Limb (tissue), 2 donors: ENCODE measurements at regions not wholly inside any gene's neighbourhood (a gene's known extent, or its start where the extent isn't known, plus 50 kb on each side); places are given as distances from the start of the nearest gene placed in this dataset.

Experiments
- DNase-seq, 2 donors: peaks; one replicate each; pipeline ENCODE4 v3.0.0-alpha.2; 2016; ENCODE audit errors: extremely low spot score in 2 of 2

GRCh38 chr4:15270201-15270600, 157.6 kb upstream of the C1QTNF7 start:
- DNase-seq = no peak

DNA sequence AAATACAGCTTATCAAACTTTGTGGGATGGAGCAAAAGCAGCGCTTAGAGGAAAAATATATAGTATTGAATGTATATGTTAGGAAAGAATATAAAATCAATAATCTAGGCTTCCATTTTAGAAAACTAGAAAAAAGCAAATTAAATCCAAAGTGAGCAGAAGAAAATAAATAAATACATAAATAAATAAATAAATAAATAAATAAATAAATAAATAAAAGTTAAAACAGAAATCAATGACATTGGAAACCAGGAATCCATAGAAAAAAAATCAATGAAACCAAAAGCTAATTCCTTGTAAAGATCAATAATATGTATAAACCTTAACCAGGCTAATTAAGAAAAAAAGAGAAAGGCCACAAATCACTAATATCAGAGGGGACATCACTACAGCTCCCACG, 141.8 kb upstream of the C1QTNF7 start:
- DNase-seq = no peak

DNA sequence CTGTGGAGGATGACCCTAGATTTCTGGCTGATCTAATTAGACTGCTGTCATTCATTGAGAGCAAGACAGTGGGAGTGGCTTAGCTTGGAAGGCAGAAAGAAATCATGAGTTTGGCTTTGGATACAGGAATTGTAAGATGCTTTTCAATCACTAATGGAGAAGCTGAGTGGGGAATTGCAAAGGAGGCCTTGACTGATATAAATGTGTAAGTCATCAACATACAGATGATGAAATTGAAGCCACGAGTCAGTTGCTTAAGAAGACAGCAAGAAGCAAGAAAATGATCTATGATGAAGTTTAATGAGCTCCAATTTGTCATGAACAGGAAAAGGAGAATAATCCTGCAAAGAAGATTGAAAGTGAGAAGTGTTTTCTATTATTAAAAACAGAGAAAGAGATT, 136.7 kb upstream of the C1QTNF7 start:
- no peak for DNase-seq

GRCh38 chr4:15293711-15294110, 134.1 kb upstream of the C1QTNF7 start:
- no peak for DNase-seq

- DNase-seq = no peak
Measured at GRCh38 chr4:15294202-15294601, 133.6 kb upstream of the C1QTNF7 start.

GRCh38 chr4:15294832-15295231, 133.0 kb upstream of the C1QTNF7 start:
- no peak for DNase-seq

- DNase-seq = no peak
Measured at GRCh38 chr4:15295421-15296162, 132.2 kb upstream of the C1QTNF7 start.

- DNase-seq = no peak
Measured at GRCh38 chr4:15297344-15297743, 130.5 kb upstream of the C1QTNF7 start.

DNA sequence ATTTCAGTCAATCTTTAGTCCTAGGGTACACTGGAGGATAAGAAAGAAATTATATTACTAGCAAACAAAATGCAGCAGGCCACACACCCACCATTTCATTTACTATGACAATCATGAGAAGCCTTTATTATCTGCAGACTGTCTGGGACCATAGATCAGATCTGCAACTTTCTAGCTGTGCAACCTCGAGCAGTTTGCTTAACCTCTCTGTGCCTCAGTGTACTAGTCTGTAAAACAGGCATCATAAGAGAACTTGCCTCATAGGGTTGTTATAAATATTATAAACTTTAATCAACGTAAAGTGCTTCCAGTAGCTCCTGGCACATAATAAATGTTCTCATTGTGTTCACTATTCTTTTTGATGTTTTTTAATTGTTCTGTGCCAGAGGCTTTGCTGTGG, 128.2 kb upstream of the C1QTNF7 start:
- no peak for DNase-seq

DNA sequence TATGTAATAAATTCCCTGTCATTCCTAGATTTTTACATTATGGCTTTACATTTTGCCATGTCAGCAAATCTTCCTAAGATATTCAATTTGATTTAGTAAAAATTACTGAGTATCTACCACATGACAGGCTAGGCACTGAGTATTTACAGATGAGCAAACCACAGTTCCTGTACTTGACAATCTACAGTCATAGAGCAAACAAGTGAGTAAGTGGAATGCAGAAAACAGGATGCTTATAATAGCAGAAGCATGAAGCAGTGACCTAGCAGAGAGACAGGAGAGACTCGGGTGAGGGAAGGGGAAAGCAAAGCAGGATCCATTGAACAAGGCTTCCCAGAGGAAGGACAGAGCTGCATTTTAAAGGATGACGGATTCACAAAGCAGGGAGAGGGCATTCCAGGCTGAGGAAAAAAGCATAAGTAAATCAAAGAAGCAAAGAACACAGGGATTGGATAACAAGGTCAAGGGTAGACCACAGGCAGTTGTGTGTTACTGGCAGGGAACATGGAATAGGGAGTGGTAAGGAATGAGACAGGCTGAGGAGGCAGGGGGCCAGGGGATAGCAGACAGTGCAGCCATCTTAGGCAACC, 124.7 kb upstream of the C1QTNF7 start:
- DNase-seq = no peak

- DNase-seq = no peak
Measured at GRCh38 chr4:15314974-15315373, 112.9 kb upstream of the C1QTNF7 start.

DNA sequence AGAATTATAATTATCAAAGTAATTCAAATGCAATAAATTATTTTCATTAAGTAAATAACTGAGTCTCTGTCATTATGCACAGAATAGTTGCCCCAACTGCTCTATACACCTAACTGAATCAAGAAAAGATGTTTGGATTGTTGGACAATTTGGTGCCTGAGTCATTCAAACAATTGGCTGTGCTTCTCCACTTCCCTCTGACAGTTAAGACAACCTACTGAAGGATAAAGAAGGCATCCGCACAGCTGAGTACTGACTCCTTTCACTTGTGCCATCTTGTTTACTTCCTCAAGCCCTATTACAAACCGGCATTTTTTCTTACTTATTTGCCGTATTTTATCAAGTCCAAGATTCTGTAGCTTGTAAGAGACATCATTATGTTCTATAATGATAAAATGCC, 110.6 kb upstream of the C1QTNF7 start:
- DNase-seq = no peak

- DNase-seq = no peak
Measured at GRCh38 chr4:15318621-15319348, 109.0 kb upstream of the C1QTNF7 start.

DNA sequence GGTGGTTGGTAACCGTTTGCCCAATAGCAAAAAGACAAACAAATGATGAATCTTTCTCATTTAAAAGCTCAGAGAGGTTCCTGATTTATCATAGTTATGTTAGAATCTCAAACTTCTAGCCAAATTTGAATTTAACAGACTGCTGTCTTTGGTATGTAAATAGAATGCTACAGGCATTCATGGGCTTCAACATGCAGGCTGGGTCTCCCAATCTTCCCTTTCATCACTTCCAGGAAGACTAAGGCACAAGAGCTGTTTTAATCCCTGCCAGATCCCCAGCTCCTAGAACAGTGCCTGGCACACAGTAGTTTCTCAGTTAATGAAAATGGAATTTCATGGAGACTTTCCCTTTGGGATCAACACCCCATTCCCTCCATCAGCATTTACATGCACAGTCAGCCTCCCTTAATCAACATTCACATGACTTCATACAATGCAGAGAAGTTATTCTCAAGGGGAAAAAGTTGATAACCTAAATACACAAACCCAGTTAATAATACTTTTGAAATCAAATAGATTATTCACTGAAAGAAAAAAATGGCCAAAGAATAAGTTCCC, 107.6 kb upstream of the C1QTNF7 start:
- no peak for DNase-seq

- DNase-seq = no peak
Measured at GRCh38 chr4:15322006-15322405, 105.8 kb upstream of the C1QTNF7 start.

GRCh38 chr4:15325987-15326386, 101.8 kb upstream of the C1QTNF7 start:
- DNase-seq = no peak

DNA sequence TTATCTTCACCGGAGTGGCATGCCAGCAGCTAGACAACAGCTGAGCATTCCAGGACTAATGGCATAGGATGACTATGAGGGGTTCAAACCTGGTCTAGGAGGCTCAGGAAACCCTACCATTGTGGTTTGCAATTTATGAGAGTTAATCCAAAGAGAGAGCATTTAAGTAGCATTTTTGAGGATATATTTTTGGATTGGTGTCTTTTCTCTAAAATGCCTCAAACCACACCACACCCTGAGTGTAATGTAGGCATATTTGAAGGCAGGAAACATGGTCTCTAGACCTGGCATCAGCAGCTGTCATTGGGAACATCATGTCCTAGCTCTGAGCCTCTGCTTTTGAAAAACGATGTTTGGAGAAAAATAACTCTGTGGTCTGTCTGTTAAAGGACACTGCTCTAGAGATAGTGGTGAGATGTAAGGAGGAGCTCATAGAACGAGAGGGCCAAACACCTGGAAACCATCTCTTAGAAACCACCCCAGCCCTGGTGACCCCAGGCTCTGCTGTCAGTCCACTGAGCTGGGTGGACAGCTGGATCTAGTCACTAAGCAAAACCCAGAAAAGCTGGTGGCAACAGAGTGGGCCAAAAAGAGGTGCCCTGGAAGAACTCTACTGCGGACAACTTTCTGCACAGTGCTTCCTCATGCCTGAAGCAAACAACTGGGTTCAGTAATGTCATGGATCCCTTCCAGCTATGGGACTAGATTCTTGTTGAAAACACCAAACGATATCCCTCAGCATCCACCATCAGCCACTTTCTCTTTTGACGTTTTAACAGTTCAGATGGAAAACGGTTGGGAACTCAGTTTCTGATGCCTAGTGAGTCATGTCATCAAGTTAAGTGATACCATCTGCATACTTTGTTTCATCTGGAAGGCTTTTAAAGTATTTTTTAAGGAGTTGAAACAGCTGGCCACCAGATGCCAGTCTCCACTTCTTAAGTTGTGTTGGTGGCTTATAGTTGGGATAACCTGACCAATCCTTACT, 100.2 kb upstream of the C1QTNF7 start:
- DNase-seq = peak in 1 of 2 donors; percentile 43

GRCh38 chr4:15331930-15332329, 95.9 kb upstream of the C1QTNF7 start:
- peak in 1 of 2 donors; percentile 33 for DNase-seq

DNA sequence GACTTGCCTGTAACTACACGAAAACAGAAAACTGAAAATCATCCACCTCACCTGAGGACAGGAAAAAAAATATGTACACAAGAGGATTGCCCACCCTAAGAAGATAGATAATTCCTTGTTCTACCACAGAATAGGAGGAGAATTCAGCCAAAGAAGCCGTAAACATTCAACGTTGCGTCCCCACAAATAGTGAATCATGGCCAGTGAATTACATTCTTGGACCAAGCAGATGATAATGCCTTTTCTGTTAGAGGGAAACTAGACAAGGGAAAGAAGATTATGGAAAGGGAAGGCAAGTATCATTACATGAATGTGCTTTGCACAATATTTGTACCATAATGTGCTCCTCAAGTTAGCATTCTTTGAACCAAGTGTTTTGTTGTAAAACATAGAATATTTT, 95.5 kb upstream of the C1QTNF7 start:
- DNase-seq = no peak

- no peak for DNase-seq
Measured at GRCh38 chr4:15333692-15334633, 93.9 kb upstream of the C1QTNF7 start.
